ENCODE measurements at regions not wholly inside any gene's neighbourhood (a gene's known extent, or its start where the extent isn't known, plus 50 kb on each side); places are given as distances from the start of the nearest gene placed in this dataset.

- peaks cover 0 to 4% (median 0%) of the 10 kb centered on the region in 4 donors for H3K9me3 ChIP-seq (ENCODE audit: control insufficient read depth in 4 of 4, low read length in 3 of 4)
- H3K27me3 ChIP-seq (ENCODE audit: control insufficient read depth in 4 of 4, insufficient read depth in 4 of 4, low read length in 3 of 4): peaks cover 0 to 3% (median 0%) of the 10 kb centered on the region in 4 donors
- DNase-seq (ENCODE audit: low spot score): no peak
- H3K4me3 ChIP-seq (ENCODE audit: low read depth in 1 of 3, low read length in 3 of 3): no peak overlapping the region
- no peak for TF ChIP-seq HNF4G (IDR thresholded peaks at IDR 0.05)
- TF ChIP-seq CTCF (IDR thresholded peaks at IDR 0.05; ENCODE audit: low read depth, low read length, missing input control): no peak
- TF ChIP-seq ATF3 (IDR thresholded peaks at IDR 0.05): no peak
- no peak for TF ChIP-seq ZBTB33 (IDR thresholded peaks at IDR 0.05)
- TF ChIP-seq GABPA (IDR thresholded peaks at IDR 0.05 in 1 of 2, conservative IDR thresholded peaks at IDR 0.05 in 1 of 2): no peak
- TF ChIP-seq TAF1 (conservative IDR thresholded peaks at IDR 0.05): no peak
- no peak for TF ChIP-seq RAD21 (IDR thresholded peaks at IDR 0.05)
- no peak for TF ChIP-seq YY1 (IDR thresholded peaks at IDR 0.05)
- no peak for TF ChIP-seq FOXA1 (IDR thresholded peaks at IDR 0.05)
- TF ChIP-seq EGR1 (IDR thresholded peaks at IDR 0.05; ENCODE audit: low read depth in 2 of 2): no peak
- no peak for TF ChIP-seq REST (IDR thresholded peaks at IDR 0.05)
- no peak for TF ChIP-seq MAX (IDR thresholded peaks at IDR 0.05)
- TF ChIP-seq SP1 (IDR thresholded peaks at IDR 0.05): no peak
- no peak for TF ChIP-seq FOXA2 (IDR thresholded peaks at IDR 0.05)
- no peaks in the 10 kb centered on the region for H3K36me3 ChIP-seq (ENCODE audit: control insufficient read depth in 4 of 4, insufficient read depth in 3 of 4, low read depth in 1 of 4, low read length in 3 of 4)
- H3K9ac ChIP-seq (ENCODE audit: low read depth in 1 of 2, low read length in 2 of 2): no peak overlapping the region
- H3K27ac ChIP-seq (ENCODE audit: low read depth in 1 of 2, low read length in 2 of 2): no peak overlapping the region
- H3K4me1 ChIP-seq (ENCODE audit: control insufficient read depth in 4 of 4, insufficient read depth in 4 of 4, low read length in 3 of 4): no peaks in the 10 kb centered on the region
- 76% methylated on average over 4 of the region's 4 CpGs for WGBS
These were observed 259.9 kb upstream of the MYT1L start for GRCh38 chr2:2590841-2591541.

- peaks cover 0 to 3% (median 0%) of the 10 kb centered on the region in 4 donors for H3K27me3 ChIP-seq (ENCODE audit: control insufficient read depth in 4 of 4, insufficient read depth in 4 of 4, low read length in 3 of 4)
- H3K4me3 ChIP-seq (ENCODE audit: low read depth in 1 of 3, low read length in 3 of 3): no peak overlapping the region
- 44% methylated on average over 1 of the region's 1 CpG for WGBS
- H3K27ac ChIP-seq (ENCODE audit: low read depth in 1 of 2, low read length in 2 of 2): no peak overlapping the region
- no peaks in the 10 kb centered on the region for H3K4me1 ChIP-seq (ENCODE audit: control insufficient read depth in 4 of 4, insufficient read depth in 4 of 4, low read length in 3 of 4)
- no peaks in the 10 kb centered on the region for H3K9me3 ChIP-seq (ENCODE audit: control insufficient read depth in 4 of 4, low read length in 3 of 4)
- no peaks in the 10 kb centered on the region for H3K36me3 ChIP-seq (ENCODE audit: control insufficient read depth in 4 of 4, insufficient read depth in 3 of 4, low read depth in 1 of 4, low read length in 3 of 4)
- DNase-seq (ENCODE audit: low spot score): no peak
- H3K9ac ChIP-seq (ENCODE audit: low read depth in 1 of 2, low read length in 2 of 2): no peak overlapping the region
- TF ChIP-seq NR2F2 (IDR thresholded peaks at IDR 0.05): no peak
- no peak for TF ChIP-seq HNF4G (IDR thresholded peaks at IDR 0.05)
- no peak for TF ChIP-seq GABPA (IDR thresholded peaks at IDR 0.05 in 1 of 2, conservative IDR thresholded peaks at IDR 0.05 in 1 of 2)
- no peak for TF ChIP-seq YY1 (IDR thresholded peaks at IDR 0.05)
- TF ChIP-seq FOXA2 (IDR thresholded peaks at IDR 0.05): no peak
- TF ChIP-seq HNF4A (conservative IDR thresholded peaks at IDR 0.05): no peak
- no peak for TF ChIP-seq ATF3 (IDR thresholded peaks at IDR 0.05)
- no peak for TF ChIP-seq REST (IDR thresholded peaks at IDR 0.05)
- TF ChIP-seq MAX (IDR thresholded peaks at IDR 0.05): no peak
- TF ChIP-seq RAD21 (IDR thresholded peaks at IDR 0.05): no peak
- no peak for TF ChIP-seq EGR1 (IDR thresholded peaks at IDR 0.05; ENCODE audit: low read depth in 2 of 2)
- no peak for TF ChIP-seq JUND (IDR thresholded peaks at IDR 0.05)
These were observed 259.1 kb upstream of the MYT1L start for GRCh38 chr2:2590141-2590540.

Data from liver (tissue), 8 donors.